ENCODE measurements at regions not wholly inside any gene's neighbourhood (a gene's known extent, or its start where the extent isn't known, plus 50 kb on each side); places are given as distances from the start of the nearest gene placed in this dataset.
A peak's percentile ranks its signal among the peaks of the same experiment; 100 is the strongest.
"Not testable (repeated sequence)": the region's sequence is repeated elsewhere in the genome, so short reads cannot be mapped to it uniquely, and the experiment has no call there.

- DNase-seq (ENCODE audit: low spot score), result no peak
Observed at GRCh38 chr1:219726480-219727272, 113.8 kb upstream of the ZC3H11B start.

DNA sequence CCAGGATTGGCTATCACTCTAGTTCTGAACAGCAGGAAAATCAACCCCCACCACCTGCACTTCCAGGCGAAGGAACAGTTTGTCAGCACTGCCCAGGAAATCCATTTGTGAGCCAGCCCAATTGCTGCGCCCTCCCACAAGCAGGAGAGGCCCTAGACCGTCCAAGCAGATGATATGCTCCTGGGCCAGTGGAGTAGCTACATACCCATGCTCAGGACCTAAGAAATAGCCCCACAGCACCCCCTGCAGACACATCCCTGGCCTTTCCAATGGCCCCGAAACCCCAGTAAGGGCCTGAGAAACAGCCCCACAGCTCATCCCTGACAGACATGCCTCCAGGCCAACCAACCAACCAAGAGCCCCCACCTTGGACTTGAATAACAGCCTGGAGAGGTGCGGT is 111.5 kb upstream of the ZC3H11B start:
- DNase-seq (ENCODE audit: low spot score), result no peak

- no peak for DNase-seq (ENCODE audit: low spot score)
Observed at GRCh38 chr1:219717536-219717935, 104.6 kb upstream of the ZC3H11B start.

- DNase-seq (ENCODE audit: low spot score), result no peak
Observed at GRCh38 chr1:219716611-219717114, 103.8 kb upstream of the ZC3H11B start.

GRCh38 chr1:219713981-219714381 is 101.1 kb upstream of the ZC3H11B start:
- no peak for DNase-seq (ENCODE audit: low spot score)

GRCh38 chr1:219712506-219712905 is 99.6 kb upstream of the ZC3H11B start:
- DNase-seq (ENCODE audit: low spot score), result no peak

- DNase-seq (ENCODE audit: low spot score), result peak; percentile 78
Observed at GRCh38 chr1:219710529-219711194, 97.8 kb upstream of the ZC3H11B start.

- no peak for DNase-seq (ENCODE audit: low spot score)
Observed at GRCh38 chr1:219708919-219709543, 96.1 kb upstream of the ZC3H11B start.

GRCh38 chr1:219707885-219708284 is 95.0 kb upstream of the ZC3H11B start:
- DNase-seq (ENCODE audit: low spot score), result not testable (repeated sequence)

DNA sequence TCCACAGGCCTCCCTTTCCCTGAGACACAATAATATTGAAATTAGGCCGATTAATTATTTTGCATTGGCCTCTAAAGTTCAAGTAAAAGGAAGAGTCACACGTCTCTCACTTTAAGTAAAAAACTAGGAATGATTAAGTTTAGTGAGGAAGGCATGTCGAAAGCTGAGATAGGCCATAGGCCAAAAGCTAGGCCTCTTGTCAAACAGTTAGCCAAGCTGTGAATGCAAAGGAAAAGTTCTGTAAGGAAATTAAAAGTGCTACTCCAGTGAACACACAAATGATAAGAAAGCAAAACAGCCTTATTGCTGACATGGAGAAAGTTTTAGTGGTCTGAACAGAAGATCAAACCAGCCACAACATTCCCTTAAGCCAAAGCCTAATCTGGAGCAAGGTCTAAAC is 91.4 kb upstream of the ZC3H11B start:
- not testable (repeated sequence) for DNase-seq (ENCODE audit: low spot score)

- no peak for DNase-seq (ENCODE audit: low spot score)
Observed at GRCh38 chr1:219703368-219703639, 90.4 kb upstream of the ZC3H11B start.

GRCh38 chr1:219701476-219701875 is 88.6 kb upstream of the ZC3H11B start:
- DNase-seq (ENCODE audit: low spot score), result no peak

GRCh38 chr1:219699870-219700269 is 87.0 kb upstream of the ZC3H11B start:
- DNase-seq (ENCODE audit: low spot score), result peak; percentile 38

GRCh38 chr1:219697682-219698081 is 84.8 kb upstream of the ZC3H11B start:
- DNase-seq (ENCODE audit: low spot score), result no peak

DNA sequence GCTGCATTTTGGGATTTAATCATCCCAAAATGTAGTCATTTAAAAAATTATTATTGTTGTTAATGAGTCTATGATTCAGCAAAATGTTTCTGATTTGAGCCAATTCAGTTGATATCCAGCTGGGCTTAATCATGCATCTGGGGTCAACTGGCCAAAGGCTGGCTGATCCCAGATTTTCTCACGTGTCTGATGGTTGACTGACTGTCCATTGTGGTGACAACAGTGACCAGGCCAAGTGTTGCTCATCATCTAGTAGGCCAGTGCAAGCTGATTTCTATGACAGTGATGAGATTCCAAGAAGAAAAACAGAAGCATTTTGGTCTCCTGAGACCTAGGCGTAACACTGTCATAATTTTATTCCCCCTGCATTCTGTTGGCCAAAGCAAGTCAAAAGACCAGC is 80.1 kb upstream of the ZC3H11B start:
- no peak for DNase-seq (ENCODE audit: low spot score)

- DNase-seq (ENCODE audit: low spot score), result no peak
Observed at GRCh38 chr1:219689774-219690173, 76.9 kb upstream of the ZC3H11B start.

DNA sequence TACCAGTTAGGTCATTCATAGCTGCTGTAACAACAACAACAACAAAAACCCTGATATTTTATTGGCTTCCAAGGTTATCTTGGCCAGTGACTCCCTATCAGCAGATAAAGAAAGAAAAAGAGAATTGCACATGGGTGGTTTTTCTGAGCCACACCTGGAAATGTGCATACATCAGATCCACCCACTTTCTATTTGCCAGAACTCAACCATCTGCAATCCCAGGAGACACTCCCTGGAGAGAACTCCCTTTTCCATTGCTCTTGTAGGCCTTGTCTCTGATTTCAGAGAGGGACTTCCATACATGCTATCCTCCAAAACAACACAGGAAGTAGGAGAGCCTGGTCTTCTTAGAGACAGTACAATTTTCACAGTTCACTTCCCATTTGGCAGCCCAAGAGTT is 74.9 kb upstream of the ZC3H11B start:
- no peak for DNase-seq (ENCODE audit: low spot score)

GRCh38 chr1:219686171-219686570 is 73.3 kb upstream of the ZC3H11B start:
- no peak for DNase-seq (ENCODE audit: low spot score)

GRCh38 chr1:219682788-219683187 is 69.9 kb upstream of the ZC3H11B start:
- DNase-seq (ENCODE audit: low spot score), result no peak

- no peak for DNase-seq (ENCODE audit: low spot score)
Observed at GRCh38 chr1:219681876-219682275, 69.0 kb upstream of the ZC3H11B start.

DNA sequence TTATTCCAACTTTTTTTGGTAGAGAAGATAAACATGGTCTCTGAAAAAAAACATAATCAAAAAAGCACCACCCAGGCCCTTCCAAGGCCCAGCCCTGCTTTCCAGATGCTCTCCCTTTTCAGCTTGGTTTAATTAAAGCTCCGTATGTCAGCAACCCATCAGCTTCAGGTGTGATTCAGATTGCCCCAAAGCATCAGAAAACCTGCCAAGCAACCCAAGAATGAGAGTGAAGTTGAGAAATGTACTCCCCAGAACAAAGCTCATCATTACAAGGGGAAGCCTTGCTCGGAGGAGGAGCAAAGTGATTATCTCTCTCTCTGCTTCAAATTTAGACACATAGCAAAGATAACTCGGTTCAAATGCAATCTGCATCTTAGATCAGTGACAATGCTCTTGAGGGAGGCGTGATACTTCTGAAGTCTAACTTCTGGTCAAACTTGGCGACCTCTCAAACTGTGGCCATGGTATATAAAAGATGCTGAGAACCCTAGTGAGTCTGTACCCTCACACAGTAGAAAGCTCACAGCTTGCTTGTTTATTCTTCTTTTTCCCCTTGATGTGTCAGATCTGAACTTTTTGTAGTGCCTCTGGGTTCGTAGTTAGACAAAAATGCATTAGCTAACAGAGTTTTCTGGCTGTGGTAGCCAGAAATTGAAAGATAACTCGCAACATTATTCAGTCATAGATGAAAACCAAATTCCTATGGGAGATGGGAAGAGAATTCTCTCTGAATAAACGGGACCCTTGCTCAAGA is 63.3 kb upstream of the ZC3H11B start:
- no peak for DNase-seq (ENCODE audit: low spot score)

- peak; percentile 40 for DNase-seq (ENCODE audit: low spot score)
Observed at GRCh38 chr1:219670426-219671149, 57.7 kb upstream of the ZC3H11B start.

Data from LoVo (cell line).